T-helper 1 cell (primary cell): ENCODE measurements at regions not wholly inside any gene's neighbourhood (a gene's known extent, or its start where the extent isn't known, plus 50 kb on each side); places are given as distances from the start of the nearest gene placed in this dataset.
A peak's percentile ranks its signal among the peaks of the same experiment; 100 is the strongest.

Experiments used
- DNase-seq, 5 donors: peaks; one replicate each; pipeline ENCODE4 v3.0.0-alpha.2; 2012 to 2020

DNA sequence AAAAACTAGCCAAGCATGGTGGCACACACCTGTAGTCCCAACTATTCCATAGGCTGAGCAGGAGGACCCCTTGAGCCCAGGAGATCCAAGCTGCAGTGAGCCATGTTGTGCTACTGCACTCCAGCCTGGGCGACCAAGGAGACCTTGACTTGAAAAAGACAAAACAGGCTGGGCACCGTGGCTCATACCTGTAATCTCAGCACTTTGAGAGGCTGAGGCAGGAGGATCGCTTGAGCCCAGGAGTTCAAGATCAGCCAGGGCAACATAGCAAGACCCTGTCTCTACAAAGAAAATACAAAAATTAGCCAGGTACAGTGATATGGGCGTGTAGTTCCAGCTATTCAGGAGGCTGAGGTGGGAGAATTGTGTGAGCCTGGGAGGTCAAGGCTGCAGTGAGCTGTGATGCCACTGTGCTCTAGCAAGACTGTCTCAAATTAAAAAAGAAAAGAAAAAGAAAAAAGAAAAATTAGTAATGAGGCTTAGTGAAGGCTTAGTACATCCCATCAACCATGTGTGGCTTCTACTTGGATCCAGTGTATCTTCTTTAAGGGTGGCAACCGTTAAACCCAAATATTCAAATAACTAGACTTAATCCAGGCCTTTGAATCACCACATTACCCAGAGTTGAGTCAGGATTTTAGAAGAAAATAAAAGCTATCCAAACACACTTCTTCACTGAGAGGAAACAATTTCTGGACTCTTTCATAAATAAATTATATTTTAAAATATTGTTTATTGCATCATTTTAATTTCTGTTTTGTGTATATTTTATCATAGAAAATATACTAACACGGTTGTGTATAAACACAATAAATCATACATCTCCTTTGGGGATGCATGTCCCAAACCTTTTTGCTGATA is 74.3 kb upstream of the RAB4A start:
- DNase-seq = no peak

DNA sequence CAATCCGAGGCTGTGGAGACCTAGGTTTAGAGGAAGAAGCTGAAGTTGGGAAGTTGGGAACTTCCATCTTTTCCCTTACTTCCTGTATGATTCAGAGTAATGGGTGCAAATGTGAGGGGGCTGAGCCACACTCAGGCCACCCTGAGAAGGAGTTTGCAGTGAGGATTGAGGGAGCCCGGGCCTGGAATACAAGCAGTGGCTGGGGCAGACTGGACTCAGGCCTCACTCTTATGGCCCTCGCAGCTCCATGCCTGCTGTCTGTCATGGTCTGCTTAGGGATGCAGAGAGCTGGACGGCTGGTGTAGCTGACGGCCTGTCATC is 73.7 kb upstream of the RAB4A start:
- no peak for DNase-seq

DNA sequence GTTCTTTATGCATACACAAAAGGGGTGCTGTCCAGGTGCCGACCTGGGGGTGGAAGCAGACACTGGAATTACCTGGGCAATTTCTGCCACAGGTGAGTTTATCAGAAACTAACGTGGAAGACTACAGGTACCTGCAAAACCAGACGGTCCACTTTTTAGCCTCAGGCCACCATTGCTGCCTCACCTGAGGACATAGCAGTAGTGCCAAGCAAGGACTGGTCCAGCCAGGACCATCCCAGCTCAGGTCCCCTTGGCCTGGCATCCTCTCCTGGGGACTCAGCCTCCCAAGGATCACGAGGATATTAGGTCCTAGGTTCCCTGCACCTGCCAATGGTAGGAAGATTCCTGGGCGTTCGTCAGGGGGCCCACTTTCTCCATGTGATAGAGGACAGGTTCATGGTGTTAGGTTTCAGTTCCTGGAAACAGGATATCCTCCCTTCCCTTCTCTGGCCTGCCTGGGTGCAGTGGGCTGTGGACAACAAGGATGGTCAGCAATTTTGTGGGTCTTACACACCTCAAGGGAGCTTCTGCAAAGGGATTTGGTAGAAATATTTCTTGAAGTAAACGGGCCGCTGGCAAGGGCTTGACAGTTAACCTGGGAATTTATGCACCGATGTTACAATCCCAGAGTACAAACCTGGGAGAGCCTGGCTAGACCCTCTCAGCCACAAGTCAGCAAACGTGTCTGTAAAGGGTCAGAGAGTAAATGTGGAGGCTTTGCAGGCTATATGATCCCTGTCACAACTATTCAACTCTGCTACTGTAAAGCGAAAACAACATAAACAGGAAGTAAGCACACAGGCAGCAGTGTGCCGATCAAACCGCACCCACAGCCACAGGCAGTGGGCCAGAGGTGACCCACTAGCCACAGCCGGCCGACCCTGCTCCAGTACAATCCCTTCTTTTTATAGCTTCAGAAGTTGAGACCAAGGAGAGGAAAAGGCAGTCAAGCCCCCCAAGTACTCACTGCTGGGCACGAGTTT is 71.4 kb upstream of the RAB4A start:
- peak in 1 of 5 donors; percentile 55 for DNase-seq

GRCh38 chr1:229203030-229203751 is 67.7 kb upstream of the RAB4A start:
- DNase-seq = no peak

GRCh38 chr1:229203991-229204632 is 66.8 kb upstream of the RAB4A start:
- no peak for DNase-seq

- no peak for DNase-seq
Observed at GRCh38 chr1:229204921-229205777, 65.8 kb upstream of the RAB4A start.

- no peak for DNase-seq
Observed at GRCh38 chr1:229205854-229206253, 65.1 kb upstream of the RAB4A start.

GRCh38 chr1:229207916-229208315 is 63.0 kb upstream of the RAB4A start:
- no peak for DNase-seq

GRCh38 chr1:229208481-229208880 is 62.4 kb upstream of the RAB4A start:
- no peak for DNase-seq

DNA sequence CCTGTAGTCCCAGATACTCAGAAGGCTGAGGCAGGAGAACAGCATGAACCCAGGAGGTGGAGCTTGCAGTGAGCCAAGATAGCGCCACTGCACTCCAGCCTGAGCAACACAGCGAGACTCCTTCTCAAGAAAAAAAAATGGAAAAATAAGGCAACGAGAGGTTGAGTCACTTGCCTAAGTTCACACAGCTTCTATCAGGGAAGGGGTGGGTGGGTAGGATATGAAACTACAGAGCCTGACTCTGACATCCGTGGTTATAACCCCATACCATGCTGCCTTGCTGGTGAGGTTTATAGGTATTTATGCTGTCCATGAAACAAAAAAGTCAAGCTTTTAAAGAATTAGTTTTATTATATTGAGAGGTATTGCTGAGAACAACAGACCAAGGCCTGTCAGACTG is 61.5 kb upstream of the RAB4A start:
- DNase-seq = no peak

DNA sequence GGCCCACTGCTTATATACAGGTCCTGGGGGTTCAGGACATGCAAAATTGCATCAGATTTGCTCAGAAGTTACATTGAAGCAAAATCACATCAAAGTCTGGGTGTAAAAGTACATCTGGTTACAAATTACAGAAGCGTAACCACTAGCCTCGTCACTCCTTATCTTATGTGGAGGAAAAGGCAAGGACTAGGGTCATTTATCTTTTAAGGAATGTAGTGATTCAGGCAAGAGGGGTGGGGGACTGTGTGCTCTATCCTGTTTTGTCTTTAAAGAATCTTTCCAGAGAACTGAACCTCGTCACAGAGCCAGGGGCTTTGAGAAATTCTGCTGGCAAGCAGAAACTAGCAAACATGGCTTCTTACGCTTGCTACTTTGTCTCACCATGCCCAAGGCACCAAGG is 61.1 kb upstream of the RAB4A start:
- no peak for DNase-seq

DNA sequence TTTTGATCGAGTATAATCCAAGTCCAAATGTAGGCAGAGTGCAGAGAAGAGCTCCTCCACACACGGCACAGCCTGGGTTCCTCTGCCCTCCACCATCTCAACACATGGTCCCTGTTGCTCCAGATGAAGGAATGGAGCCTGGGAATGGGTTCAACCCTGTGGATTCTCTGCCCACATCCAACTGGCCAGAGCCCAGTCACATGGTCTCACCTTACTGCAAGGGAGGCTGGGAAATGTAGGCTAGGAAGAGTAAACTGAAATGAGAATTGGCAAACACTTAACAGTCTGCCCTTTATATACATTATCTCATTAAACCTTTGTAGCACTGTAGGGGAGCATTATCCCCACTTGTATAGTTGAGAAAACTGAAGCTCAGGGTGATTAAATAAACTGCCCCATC is 60.1 kb upstream of the RAB4A start:
- no peak for DNase-seq

GRCh38 chr1:229213797-229214196 is 57.1 kb upstream of the RAB4A start:
- DNase-seq = no peak

DNA sequence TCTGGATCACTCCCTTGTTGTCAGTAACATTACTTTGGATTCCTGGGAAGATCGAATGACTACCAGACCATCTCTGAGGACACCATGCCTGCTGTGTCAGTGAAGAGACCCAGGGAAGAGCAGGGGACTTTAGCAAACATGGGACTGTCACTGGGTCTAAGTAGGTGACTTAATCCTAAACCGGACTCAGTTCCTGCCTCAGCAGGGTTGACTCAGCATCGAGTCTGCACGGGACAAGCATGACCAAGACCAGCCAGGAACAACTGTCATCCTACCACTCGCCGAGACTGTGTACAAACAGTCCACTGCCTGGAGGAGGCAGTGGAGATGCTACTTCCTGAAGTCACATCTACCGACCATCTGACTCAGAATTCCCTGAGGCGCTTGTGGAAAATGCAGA is 53.2 kb upstream of the RAB4A start:
- DNase-seq = no peak

DNA sequence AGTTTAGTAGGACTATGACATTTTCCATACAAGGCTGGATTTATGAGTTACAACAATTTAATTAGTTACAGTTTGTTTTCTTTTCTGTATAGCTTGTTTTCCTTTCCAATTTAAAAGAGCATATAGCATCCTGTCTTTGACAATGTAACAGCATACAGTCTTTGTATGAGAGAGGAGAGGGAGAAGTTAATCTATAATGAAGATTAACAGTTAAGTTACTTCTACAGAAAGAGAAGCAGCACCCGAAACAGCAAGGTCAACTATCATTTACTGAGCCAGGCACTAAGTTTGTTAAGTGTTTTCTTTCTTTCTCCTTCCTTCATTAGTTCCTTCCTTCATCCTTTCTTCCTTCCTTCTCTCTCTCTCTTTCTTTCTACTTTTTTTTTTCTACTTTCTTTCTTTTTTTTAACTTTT is 52.3 kb upstream of the RAB4A start:
- no peak for DNase-seq

DNA sequence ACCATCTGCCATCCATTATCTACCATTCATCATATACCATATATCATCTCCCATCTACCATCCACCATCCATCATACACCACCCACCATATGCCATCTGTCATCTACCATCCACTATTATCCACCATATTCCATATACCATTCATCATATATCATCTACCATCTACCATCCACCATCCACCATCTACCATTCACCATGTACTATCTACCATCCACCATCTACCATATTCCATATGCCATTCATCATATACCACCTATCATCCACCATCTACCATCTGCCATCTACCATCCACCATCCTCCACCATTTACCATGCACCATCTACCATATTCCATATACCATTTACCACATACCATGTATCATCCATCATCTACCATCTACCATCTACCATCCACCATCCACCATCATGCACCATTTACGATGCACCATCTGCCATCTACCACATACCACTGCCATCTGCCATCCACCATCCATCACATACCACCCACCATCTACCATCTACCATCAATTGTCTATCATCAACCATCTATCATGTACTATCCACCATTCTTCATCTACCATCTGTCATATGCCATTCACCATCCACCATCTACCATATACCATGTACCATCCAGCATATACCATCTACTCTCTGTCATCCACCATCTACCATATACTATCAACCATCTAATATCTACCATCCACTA is 50.6 kb upstream of the RAB4A start:
- DNase-seq = no peak

GRCh38 chr1:229221106-229222019 is 49.5 kb upstream of the RAB4A start:
- no peak for DNase-seq
